H1 (cell line): ENCODE measurements at regions not wholly inside any gene's neighbourhood (a gene's known extent, or its start where the extent isn't known, plus 50 kb on each side); places are given as distances from the start of the nearest gene placed in this dataset.

Source experiments
- BRCA1 ChIP-seq: IDR thresholded peaks from 2 replicates; pipeline ENCODE4 v1.6.1; 2012; ENCODE audit warnings: low read depth, low read length, improper control_type of control experiment
- EZH2 ChIP-seq: fragments of 200-600 bp; sonication (generic); IDR thresholded peaks from 2 replicates; pipeline ENCODE4 v1.7.1; 2012; ENCODE audit warnings: low read depth, mild to moderate bottlenecking, moderate library complexity, low read length, inconsistent platforms; ENCODE audit not compliant: severe bottlenecking
- JUND ChIP-seq: IDR thresholded peaks from 2 replicates; pipeline ENCODE4 v1.6.1; 2011; ENCODE audit warnings: mild to moderate bottlenecking, improper control_type of control experiment, low read length
- KDM1A ChIP-seq: fragments of 200-600, 300-600 bp; sonication (generic); IDR thresholded peaks from 2 replicates; pipeline ENCODE4 v1.7.1; 2016; ENCODE audit warnings: mild to moderate bottlenecking, low read length, borderline replicate concordance
- MAFK ChIP-seq: IDR thresholded peaks from 2 replicates; pipeline ENCODE4 v1.6.1; 2012; ENCODE audit warnings: low read depth, mild to moderate bottlenecking, improper control_type of control experiment, low read length
- POLR2A ChIP-seq, 2 experiments: IDR thresholded peaks; 1 replicate in 1 of 2; 2 replicates in 1 of 2; pipeline ENCODE4 v1.6.1; 2011; ENCODE audit warnings: low read depth in 2 of 2, low read length in 2 of 2, mild to moderate bottlenecking in 2 of 2; ENCODE audit errors: control extremely low read depth in 1 of 2
- SIRT6 ChIP-seq: IDR thresholded peaks from one replicate; pipeline ENCODE4 v1.7.1; 2012; ENCODE audit warnings: low read length, inconsistent platforms
- TF ChIP-seq, protein P1 (sequence below): IDR thresholded peaks from 2 replicates; pipeline ENCODE4 v1.6.1; 2011; ENCODE audit warnings: low read length, improper control_type of control experiment

GRCh38 chr2:8615576-8616281 is 66.1 kb upstream of the ID2 start (continued):
- TF ChIP-seq, protein P1, sequence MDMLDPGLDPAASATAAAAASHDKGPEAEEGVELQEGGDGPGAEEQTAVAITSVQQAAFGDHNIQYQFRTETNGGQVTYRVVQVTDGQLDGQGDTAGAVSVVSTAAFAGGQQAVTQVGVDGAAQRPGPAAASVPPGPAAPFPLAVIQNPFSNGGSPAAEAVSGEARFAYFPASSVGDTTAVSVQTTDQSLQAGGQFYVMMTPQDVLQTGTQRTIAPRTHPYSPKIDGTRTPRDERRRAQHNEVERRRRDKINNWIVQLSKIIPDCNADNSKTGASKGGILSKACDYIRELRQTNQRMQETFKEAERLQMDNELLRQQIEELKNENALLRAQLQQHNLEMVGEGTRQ, result no peak
- TF ChIP-seq EZH2, result no peak
- no peak for TF ChIP-seq SIRT6
- no peak for TF ChIP-seq KDM1A
- no peak for TF ChIP-seq JUND
- no peak for TF ChIP-seq BRCA1
- TF ChIP-seq POLR2A (IDR thresholded peaks at IDR 0.05; ENCODE audit: control extremely low read depth in 1 of 2, low read depth in 2 of 2, low read length in 2 of 2), result no peak
- no peak for TF ChIP-seq MAFK
